GM19397 (cell line): ENCODE measurements at regions not wholly inside any gene's neighbourhood (a gene's known extent, or its start where the extent isn't known, plus 50 kb on each side); places are given as distances from the start of the nearest gene placed in this dataset.

Source experiments
- ATAC-seq: cut with Tn5 transposase; IDR thresholded peaks from one replicate; pipeline ENCODE4 v1.9.1; 2021; ENCODE audit warnings: mild to moderate bottlenecking, moderate library complexity; ENCODE audit not compliant: unreplicated experiment

GRCh38 chr2:122210065-122210464 is 454.6 kb downstream of the TSN start:
- ATAC-seq, result no peak

- no peak for ATAC-seq
Observed at GRCh38 chr2:122210898-122211856, 455.7 kb downstream of the TSN start.

DNA sequence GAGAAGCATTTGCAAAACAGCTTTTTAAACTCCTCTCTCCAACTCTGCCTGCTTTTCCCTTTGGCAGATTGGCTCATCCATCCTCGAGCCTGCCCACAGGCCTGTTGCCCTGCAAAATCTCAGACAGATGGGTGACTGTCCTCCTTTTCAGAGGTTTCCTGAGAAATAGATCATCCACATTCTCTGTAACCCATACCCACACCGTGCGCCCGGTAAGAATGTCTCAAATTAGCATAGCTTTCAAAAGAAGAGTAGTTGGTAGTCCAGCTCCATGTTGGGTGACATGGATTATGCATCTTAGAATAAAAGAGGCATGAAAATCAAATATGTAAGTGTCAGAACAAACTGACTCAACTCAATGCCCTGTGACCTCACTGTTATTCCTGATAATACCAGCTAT is 457.9 kb downstream of the TSN start:
- ATAC-seq, result no peak

DNA sequence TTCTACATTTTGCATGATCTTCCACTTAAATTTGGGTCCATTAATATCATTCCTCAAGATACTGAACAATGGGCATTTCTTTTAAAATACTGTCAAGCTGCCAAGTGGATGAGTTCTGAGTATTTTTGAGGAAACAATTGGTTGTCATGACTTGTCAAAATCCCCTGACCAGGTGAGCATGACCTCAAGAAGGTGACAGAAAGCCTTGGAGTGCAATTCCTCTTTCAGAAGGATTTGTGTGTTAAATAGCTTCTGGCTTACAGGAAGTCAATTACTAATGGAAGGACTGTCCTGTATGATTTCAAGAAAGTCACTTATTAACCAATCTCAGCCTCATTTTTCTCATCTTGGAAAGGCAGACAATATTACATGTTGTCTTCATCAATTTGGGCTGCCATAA is 460.6 kb downstream of the TSN start:
- ATAC-seq, result no peak

DNA sequence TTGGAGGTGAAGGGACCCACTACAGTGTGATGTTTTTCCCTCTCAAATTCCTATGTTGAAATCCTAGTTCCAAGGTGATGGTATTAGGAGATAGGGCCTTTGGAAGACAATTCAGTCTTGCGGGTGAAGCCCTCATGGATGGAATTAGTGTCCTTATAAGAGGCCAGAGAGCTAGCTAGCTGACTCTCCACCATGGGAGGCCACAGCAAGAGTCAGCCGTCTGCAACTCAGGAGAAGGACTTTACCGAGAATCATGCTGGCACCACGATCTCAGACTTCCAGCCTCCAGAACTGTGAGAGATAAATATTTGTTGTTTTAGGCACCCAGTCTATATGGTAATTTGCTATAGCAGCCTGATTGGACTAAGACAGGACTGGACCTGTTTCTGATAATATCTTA is 461.4 kb downstream of the TSN start:
- no peak for ATAC-seq

DNA sequence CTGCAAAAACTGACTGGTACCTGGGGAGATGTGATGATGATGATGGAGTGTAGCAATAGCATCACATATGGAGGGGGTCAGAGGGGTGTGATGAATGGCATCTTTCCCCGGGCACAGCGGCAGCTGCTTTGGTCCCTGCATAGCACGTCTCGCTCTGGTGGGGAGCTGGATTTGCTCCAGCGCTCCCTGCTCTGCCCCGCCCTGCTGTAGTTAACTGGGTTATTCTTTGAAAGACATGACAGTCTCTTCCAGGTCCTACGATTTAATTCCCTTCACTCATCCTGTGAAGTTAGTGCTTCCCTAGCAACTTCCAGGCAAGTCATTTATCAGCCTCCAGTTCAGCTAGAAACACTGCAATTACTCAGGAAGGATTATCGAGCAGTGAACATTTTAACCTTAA is 463.1 kb downstream of the TSN start:
- ATAC-seq, result no peak

GRCh38 chr2:122219504-122219903 is 464.1 kb downstream of the TSN start:
- ATAC-seq, result no peak

GRCh38 chr2:122221665-122222064 is 466.2 kb downstream of the TSN start:
- no peak for ATAC-seq

DNA sequence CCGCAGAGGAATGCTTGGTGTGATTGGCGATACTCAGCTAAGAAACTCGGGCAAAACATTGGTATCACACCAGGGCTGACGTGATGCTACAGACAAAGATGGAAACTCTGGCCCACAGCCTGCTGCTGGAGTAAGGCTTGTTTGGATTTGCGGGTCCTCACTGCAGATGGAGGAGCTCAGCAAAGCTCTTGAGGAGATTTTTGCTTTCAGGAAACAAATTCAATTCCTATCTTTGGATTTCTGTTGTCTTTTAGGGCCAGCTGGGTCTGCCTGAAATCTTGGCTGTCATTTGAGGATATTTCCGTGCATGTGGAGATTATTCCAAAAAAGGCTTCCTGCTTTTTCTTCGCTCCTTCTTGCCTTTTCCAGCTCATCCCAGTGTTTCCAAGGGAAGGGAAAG is 475.8 kb downstream of the TSN start:
- ATAC-seq, result no peak

GRCh38 chr2:122233372-122233771 is 477.9 kb downstream of the TSN start:
- no peak for ATAC-seq

- ATAC-seq, result no peak
Observed at GRCh38 chr2:122236152-122236874, 480.9 kb downstream of the TSN start.

GRCh38 chr2:122236925-122237324 is 481.5 kb downstream of the TSN start:
- ATAC-seq, result no peak

GRCh38 chr2:122237450-122237849 is 482.0 kb downstream of the TSN start:
- ATAC-seq, result no peak

DNA sequence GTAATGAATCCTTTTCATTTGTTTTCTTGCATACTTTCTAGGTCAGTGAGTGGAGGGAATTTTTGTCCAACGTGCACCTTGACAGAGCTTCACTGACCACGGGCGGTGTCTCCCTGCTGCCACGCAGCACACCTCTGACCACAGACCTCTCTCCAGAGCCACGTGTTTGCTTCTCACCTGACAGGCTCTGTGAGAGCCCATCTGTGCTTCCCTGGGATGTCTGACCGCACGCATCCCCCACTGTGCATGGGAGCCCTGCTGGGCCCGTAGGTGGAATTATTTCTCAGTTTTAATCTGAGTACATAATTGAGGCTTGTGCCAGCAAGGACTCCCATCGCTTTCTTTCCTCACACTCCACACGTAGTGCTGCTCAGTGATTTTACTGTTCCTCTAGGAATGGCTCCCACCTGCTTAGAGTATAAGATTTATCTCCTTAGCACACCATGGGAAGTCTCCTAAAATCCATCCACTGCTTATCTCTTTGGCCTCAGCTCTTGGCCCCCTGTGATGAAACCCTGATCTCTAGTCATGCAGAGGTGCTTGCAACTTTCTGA is 482.6 kb downstream of the TSN start:
- no peak for ATAC-seq

DNA sequence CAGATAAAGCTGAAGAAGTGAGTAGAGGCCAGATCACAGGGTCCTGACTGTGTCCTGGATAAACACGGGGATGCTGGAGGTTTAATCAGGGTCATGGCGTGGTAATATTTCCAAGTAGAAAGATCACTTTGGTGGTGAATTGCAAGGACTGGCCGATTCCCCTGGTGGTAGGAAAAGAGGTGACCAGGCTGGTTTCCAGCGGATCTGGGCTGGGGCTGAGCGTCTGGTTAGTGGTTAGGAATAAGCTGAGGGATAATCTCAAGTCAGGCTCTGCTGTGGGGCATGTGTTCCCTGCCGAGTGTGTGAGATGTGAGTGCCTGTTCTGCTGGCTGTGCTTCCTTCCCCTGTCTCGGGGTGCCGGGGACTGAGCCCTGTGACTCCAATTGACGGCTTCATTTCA is 484.0 kb downstream of the TSN start:
- ATAC-seq, result no peak

DNA sequence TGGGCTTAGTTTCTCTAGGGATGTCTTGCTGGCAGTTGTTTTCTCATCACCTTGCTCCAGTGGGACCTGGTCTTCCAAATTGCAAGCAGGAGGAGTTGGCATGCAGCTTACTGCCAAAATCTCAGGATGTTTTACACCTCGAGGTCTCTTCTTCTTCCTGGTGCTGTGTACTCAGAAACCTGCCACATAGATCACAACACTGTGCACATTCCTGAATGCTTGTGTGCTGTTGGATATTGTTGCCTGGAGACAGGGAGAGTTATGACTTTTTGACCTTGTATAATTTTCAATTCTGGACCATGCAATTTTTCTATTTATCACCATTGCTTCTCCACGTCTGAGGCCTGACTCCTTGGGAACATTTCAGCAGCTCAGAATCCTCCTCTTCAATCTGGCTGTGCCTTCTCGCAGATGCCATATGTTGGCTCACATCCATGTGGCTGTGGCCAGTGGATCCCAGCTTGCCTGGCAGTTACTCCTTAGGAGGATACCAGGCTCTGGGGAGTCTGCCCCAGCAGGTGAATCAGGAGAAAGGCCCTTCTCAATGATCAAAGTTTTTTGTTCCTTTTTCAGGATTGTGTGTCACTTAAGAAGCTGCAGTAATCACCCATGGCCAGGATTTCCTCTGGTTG is 489.3 kb downstream of the TSN start:
- no peak for ATAC-seq

GRCh38 chr2:122249673-122250072 is 494.2 kb downstream of the TSN start:
- ATAC-seq, result no peak

GRCh38 chr2:122251158-122251557 is 495.7 kb downstream of the TSN start:
- no peak for ATAC-seq

GRCh38 chr2:122251566-122251965 is 496.1 kb downstream of the TSN start:
- no peak for ATAC-seq

DNA sequence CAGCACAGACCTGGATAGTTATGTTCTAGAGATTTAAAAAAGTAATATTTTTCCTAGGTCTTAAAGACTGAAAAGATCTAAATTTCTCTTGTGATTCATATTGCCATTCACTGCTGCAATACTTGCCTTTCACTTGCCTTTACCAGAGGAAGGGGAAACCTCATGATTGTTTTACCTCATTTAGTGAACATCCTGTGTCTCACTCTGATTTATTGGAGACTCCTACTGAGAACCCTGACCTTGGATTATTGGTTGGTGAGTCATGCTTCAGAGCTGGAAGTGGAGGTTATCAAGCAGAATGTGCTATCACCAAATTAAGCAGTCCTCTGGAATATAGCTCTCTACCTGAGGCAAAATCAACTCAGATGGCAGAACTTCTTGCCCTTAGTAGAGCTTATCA is 500.5 kb downstream of the TSN start:
- no peak for ATAC-seq

- ATAC-seq, result no peak
Observed at GRCh38 chr2:122261911-122262310, 506.5 kb downstream of the TSN start.
